Frontal cortex (tissue), 3 donors: ENCODE measurements at regions not wholly inside any gene's neighbourhood (a gene's known extent, or its start where the extent isn't known, plus 50 kb on each side); places are given as distances from the start of the nearest gene placed in this dataset.

Experiments
- DNase-seq, 2 donors: peaks; one replicate each; pipeline ENCODE4 v3.0.0; 2012; ENCODE audit warnings: low spot score in 2 of 2
- FAIRE-seq: peaks from 2 replicates; lab custom pipeline; 2012; peaks lifted over from hg19 to GRCh38; lab: Jason Lieb, UNC
- donor health status: control.
- donor health status: control.
- donor health status: control.

DNA sequence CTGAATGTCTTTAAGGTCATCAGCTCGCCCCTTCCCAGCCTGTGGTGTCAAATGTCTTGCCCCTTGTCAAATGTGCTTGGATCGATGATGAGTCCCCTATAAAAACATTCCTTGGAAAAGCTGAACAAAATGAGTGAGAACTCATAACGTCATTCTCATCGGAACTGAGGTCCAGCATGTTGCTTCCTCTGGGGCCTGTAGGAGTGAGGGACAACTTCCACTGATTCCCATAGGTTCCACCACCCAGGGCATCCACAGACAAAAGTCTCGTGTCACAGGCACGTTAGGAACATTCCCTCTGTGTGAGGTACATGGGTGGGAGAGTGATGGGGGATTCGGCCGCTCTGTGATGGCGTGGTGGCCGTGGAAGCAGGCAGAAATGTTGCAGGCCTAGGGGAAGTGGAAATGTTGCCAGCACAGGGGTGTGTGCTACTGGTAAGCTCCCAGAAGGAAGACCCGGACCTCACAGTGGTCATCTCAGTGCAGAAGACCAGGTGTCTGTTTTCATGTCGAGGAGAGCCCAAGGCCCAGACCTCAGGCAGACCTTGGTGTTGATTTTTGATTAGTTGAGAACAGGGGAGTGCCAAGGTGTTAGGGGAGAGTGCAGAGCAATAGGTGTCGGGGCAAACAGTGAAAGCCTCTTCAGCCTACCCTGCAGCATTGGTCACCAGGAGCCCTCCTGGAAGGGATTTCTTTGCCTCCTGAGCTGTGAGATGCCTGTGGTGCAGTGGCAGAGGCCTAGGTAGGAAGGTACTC, 96.8 kb downstream of the SNRPN start:
- FAIRE-seq: no peak
- no peak for DNase-seq

DNA sequence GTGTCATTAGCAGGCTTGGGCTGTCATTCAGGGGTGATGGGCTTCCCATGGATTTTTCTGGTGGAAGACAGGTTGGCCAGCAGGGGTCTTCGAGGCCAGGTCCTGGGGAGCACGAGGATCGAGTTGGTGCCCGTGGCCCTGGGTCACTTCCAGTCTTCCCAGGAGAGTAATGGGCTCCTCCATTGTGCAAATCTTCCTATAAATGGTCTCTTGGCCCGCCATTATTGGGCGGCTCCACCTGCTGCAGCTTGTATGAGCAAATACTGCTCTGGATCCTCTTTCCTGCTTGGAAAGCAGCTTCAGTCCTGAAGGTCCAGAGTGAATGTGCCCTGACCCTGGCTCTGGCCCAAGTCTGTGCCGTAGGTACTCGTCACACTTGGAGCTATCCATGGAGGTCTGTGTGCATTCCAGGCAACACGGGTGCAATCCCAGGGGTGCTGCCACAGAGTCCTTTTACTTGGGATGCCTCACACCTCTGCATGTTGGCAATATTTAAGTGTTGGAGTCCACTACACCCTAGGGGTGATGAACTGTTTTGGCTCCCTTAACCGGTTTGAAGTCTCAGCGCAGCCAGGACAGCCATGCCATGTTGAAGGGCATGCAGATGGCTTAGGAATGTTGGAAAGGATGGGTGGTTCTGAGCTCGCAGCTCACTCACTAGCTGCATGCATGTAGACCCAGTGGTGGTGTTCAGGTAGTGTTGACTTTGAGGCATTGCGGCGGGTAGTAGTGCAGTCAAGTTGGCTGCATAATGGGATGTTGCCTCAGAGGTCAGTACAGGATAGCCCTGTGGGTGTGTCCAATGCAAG, 97.6 kb downstream of the SNRPN start:
- FAIRE-seq: no peak
- DNase-seq: no peak

DNA sequence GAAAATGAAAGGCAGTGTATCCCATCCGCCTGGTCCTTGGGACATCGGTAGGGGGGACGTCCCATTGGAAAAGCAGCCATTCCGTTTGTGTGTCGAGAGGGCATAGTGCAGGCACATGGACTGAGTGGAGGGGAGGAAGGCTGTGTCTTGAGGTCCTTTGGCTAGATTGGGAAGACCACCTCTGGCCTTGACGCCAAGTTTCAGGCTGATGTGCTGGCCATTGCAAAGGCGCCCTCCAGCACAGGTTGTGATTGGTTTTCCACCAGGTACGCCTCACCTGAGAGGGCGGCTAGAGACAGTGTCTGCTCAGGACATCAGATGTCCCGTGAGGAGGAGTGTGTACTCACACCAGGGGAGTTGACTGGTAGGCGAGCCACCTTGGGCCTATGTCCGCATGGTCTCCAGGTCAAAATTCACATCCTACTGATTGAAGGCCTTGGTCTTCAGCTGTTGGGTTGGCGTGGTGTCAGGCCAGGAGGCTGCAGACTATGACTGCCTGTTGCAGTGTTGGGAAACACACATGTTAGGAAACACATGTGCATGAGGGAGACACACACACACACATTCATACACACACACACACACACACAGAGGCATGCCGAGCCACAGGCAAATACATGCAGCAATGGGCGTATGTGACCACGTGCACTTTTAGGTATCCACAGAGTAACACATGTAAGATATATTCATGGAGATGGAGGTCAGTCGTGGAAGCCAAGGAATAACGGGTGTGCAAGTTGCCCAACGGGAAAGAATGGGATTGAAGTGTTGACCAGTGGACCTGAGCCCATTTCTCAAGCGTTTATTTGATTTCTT, 98.4 kb downstream of the SNRPN start:
- FAIRE-seq: no peak

DNA sequence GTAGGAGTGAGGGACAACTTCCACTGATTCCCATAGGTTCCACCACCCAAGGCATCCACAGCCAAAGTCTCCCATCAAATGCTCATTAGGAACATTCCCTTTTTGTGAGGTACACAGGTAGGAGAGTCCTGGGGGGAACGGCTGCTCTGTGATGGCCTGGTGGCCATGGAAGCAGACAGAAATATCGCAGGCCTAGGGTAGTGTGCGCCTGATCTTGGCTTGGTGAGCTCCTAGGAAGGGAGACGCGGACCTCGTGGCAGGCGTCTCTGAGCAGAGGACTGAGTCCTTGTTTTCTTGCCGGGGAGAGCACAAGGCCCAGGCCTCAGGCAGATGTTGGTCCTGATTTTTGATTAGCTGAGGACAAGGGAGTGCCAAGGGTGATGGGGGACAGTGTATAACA, 99.5 kb downstream of the SNRPN start:
- no peak for FAIRE-seq
- DNase-seq: no peak

More for the DNA sequence above, 98.4 kb downstream of the SNRPN start:
- no peak for DNase-seq

DNA sequence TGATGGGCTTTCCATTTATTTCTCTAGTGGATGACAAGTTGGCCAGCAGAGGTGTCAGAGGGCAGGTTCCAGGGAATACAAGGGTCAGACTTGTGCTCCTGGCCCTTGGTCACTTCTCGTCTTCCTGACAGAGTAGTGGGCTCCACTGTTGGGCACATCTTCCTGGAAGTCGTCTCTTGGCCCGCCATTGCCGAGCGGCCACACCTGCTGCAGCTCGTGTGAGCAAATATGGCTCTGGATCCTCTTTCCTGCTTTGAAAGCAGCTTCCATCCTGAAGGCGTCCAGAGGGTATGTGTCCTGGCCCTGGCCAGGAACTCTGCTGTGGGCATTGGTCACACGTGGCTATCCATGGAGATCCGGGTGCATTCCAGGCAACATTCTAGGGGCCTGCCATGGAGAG, 100.2 kb downstream of the SNRPN start:
- FAIRE-seq (no peak), DNase-seq (no peak)

DNA sequence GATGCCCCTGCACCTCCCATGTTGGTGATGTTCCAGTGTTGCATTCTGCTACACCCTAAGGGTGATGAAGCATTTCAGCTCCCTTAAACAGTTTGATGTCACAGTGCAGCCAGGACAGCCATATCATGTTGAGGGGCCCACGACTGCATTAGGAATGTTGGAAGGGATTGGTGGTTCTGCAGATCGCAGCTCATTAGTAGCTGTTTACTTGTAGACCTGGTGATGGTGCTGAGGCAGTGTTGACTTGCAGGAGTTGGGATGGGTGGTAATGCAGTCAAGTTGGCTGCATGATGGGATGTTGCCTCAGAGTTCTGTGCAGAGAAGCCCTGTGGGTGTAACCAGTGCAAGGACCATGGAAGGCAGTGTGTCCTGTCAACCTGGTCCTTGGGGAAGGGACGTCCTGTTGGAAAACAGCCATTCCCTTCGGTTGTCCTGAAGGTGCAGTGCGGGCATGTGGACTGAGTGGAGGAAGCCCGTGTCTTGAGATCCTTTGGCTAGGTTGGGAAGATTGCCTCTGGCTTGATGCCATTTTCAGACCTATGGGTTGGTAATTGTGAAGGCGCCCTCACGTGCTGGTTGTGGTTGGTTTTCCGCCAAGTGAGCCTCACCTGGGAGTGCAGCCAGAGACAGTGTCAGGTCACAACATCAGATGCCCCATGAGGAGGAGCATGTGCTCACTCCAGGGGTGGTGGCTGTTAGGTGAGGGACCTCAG, 100.7 kb downstream of the SNRPN start:
- FAIRE-seq (no peak), DNase-seq (no peak)

DNA sequence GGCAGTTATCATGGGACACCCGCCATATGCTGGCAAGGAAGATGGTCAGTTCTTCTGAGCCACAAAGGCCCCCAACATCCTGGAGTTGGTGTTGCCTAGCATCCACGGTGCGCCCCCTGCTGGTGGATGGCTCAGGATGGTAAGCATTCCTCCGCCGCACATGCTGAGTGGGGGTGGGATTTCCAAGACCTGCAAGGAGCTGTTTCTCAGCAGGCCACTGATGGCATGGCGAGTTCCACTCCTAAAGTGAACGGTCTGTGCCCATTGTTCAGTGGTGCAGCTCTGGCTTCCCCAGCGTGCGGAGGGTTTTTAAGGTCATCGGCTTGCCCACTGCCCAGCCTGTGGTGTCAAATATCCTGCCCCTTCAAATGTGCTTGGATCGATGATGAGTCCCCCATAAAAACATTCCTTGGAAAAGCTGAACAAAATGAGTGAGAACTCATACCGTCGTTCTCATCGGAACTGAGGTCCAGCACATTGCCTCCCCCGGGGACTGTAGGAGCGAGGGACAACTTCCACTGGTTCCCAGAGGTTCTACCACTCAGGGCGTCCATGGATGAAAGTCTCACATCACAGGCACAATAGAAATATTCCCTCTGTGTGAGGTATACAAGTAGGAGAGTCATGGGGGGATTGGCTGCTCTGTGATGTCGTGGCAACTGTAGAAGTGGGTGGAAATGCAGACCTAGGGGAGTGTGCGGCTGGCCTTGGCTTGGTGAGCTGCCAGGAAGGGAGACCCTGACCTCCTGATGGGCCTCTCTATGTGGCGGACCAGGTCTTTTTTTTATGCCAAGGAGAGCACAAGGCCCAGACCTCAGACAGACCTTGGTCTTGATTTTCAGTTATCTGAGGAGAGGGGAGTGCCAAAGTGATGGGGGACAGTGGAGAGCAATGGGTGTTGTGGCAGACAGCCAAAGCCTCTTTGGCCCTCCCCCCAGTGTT, 102.0 kb downstream of the SNRPN start:
- DNase-seq: no peak
- no peak for FAIRE-seq

DNA sequence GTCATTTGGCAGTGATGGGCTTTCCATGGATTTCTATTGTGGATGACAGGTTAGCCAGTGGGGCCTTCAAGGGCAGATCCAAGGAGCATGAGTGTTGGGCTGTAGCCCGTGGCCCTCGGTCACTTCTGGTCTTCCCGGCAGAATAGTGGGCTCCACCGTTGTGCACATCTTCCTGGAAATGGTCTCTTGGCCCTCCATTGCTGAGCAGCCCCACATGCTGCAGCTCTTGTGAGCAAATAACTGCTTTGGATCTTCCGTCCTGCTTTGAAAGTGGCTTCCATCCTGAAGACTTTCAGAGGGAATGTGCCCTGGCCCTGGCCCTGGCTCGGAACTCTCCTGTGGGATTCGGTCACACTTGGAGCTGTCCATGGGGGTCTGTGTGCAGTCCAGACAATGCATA, 102.8 kb downstream of the SNRPN start:
- no peak for DNase-seq
- no peak for FAIRE-seq

DNA sequence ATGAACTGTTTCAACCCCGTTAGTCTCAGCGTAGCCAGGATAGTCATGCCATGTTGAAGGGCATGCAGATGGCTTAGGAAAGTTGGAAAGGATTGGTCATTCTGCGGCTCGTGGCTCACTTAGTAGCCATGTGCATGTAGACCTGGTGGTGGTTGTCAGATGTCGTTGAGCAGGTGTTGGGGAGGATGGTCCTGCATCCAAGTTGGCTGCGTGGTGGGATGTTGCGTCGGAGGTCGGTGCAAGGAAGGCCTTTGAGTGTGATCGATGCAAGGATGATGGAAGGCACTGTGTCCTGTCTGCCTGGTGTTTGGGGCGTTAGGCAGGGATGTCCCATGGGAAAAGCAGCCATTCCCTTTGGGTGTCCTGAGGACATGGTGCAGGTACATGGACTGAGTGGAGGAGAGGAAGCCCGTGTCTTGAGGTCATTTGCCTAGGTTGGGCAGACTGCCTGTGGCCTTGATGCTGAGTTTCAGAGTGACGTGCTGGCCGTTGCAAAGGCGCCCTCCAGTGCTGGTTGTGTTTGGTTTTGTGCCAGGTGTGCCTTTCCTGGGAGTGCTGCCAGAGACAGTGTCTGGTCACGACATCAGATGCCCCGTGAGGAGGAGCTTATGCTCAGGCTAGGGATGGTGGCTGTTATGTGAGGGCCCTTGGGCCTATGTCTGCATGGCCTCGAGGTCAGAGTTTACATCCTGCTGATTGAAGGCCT, 103.4 kb downstream of the SNRPN start:
- DNase-seq: no peak
- FAIRE-seq: no peak

DNA sequence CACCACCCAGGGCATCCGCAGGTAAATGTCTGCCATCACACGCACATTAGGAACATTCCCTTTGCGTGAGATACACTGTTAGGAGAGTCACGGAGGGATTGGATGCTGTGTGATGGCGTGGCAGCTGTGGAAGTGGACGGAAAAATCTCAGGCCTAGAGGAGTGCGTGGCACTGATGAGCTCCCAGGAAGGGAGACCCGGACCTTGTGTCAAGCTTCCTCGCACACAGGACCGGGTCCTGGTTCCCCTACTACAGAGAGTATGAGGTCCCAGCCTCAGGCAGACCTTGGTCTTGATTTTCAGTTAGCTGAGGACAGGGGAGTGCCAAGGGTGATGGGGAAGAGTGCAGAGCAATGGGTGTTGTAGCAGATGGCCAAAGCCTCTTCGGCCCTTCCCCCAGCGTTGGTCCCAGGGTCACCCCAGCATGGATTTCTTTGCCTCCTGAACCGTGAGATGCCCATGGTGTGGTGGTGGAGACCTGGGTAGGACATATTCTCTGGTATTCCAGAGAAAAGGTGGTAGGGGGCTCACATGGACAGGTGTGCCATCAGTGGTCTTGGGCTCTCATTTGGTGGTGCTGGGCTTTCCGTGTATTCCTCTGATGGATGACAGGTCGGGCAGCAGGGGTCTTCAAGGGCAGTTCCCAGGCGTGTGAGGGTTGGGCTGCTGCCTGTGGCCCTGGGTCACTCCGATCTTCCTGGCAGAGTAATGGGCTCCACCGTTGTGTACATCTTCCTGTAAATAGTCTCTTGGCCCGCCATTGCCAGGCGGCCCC, 105.1 kb downstream of the SNRPN start:
- FAIRE-seq (no peak), DNase-seq (no peak)

DNA sequence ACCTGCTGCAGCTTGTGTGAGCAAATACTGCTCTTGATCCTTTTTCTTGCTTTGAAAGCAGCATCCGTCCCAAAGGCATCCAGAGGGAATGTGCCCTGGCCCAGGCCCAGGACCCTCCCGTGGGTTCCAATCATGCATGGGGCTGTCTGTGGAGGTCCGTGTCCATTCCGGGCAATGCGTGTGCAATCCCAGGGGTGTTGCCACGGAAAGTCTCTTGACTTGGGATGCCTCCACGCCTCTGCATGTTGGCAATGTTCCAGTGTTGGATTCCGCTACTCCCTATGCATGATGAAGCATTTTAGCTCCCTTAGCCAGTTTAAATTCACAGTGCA, 105.7 kb downstream of the SNRPN start:
- DNase-seq (no peak), FAIRE-seq (no peak)

DNA sequence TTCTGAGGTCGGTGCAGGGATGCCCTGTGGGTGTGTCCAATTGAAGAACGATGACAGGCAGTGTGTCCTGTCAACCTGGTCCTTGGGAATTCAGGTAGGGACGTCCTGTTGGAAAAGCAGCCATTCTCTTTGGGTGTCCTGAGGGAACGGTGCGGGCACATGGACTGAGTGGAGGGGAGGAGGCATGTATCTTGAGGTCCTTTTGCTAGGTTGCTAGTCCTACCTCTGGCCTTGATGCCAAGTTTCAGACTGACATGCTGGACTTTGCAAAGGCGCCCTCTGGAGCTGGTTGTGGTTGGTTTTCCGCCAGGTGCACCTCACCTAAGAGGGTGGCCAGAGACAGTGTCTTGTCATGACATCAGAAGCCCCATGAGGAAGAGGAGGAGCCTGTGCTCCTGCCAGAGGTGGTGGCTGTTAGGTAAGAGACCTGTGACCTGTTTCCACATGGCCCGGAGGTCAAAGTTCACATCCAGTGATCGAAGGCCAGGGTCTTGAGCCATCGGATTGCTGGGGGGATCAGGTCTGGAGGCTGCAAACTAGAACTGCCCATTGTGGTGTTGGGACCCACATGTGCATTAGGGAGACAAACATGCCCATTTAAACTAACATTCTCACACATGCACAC, 106.3 kb downstream of the SNRPN start:
- no peak for DNase-seq
- no peak for FAIRE-seq

DNA sequence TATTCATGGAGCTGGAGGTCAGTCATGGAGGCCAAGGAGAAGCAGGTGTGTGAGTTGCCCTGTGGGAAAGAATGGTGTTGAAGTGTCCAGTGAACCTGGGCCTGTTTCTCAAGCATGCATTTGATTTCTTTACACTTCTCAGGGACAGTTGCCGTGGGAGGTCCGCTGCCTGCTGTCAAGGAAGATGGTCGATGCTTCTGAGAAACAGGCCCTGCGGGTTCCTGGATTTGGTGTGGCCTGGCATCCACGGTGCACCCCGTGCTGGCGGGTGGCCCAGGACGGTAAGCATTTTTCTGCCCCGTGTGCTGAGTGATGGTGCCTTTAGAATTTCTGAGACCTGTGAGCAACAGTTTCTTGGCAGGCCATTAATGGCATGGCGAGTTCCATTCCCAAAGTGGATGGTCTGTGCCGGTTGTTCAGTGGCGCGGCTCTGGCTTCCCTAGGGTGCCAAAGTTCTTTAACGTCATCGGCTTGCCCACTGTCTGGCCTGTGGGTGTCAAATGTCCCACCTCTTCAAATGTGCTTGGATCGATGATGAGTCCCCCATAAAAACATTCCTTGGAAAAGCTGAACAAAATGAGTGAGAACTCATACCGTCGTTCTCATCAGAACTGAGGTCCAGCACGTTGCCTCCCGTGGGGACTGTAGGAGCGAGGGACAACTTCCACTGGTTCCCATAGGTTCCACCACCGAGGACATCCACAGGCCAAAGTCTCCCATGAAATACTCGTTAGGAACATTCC, 107.2 kb downstream of the SNRPN start:
- DNase-seq (no peak), FAIRE-seq (no peak)

DNA sequence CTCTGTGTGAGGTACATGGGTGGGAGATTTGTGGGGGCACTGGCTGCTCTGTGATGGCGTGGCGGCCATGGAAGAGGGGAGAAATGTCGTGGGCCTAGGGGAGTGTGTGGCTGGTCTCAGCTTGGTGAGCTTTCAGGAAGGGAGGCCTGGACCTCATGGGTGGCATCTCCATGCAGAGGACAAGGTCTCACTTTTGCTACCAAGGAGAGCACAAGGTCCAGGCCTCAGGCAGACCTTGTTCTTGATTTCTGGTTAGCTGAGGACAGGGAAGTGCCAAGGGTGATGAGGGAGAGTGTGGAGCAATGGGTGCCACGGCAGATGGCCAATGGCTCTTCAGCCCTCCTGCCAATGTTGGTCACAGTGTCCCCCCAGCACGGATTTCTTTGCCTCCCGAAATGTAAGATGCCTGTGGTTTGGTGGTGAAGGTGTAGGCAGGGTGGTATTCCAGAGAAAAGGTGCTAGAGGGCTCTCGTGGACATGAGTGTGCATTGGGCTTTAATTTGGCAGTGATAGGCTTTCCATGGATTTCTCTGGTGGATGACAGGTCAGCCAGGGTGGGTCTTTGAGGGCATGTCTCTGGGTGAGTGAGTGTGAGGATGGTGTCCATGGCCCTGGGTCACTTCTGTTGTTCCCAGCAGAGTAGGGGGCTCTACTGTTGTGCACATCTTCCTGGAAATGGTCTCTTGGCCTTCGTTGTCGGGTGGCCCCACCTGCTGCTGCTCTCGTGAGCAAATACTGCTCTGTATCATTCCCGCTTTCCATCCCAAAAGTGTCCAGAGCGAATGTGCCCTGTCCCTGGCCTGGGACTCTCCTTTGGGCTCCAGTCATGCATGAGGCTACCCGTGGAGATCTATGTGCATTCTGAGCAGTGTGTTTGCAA, 108.0 kb downstream of the SNRPN start:
- no peak for FAIRE-seq
- no peak for DNase-seq

DNA sequence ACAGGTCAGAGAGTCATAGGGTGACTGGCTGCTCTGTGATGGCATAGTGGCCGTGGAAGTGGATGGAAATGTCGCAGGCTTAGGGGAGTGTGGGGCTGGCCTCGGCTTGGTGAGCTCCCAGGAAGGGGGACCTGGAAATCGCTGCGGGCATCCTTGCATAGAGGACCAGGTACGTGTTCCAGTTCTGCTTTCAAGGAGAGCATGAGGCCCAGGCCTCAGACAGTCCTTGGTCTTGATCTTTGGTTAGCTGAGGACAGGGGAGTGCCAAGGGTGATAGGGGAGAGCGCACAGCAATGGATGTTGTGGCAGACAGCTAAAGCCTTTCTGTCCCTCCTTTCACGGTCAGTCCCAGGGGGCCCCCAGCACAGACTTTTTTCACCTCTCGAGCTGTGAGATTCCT, 110.5 kb downstream of the SNRPN start:
- no peak for FAIRE-seq
- DNase-seq: no peak

DNA sequence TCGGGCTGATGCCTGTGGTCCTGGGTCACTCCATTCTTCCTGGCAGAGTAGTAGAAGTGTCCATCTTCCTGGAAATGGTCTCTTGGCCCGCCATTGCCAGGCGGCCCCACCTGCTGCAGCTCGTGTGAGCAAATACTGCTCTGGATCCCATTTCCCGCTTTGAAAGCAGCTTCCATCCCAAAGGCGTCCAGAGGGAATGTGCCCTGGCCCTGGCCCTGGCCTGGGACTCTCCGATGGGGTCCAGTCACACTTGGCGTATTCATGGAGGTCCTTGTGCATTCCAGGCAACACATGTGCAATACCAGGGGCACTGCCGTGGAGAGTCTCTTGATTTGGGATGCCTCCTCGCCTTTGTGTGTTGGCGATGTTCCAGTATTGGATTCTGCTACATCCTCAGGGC, 111.1 kb downstream of the SNRPN start:
- DNase-seq (no peak), FAIRE-seq (no peak)
